CD4-positive, alpha-beta T cell (primary cell): ENCODE measurements at regions not wholly inside any gene's neighbourhood (a gene's known extent, or its start where the extent isn't known, plus 50 kb on each side); places are given as distances from the start of the nearest gene placed in this dataset.

ENCODE experiments used
- ATAC-seq: fragments of 200-7000 bp; cut with Tn5 transposase; one replicate; pipeline ENCODE4 v1.10.0; 2022; ENCODE audit warnings: mild to moderate bottlenecking; ENCODE audit not compliant: poor library complexity
- CTCF ChIA-PET: fragments of 350-600 bp; sonication (Branson Sonifier 250); formaldehyde crosslinking; loops from one replicate; lab custom pipeline; 2021; ENCODE audit warnings: antibody characterized with exemption, inconsistent platforms; lab: Charles Lee
- POLR2A ChIA-PET: fragments of 350-600 bp; sonication (Branson Sonifier 250); formaldehyde crosslinking; loops from one replicate; lab custom pipeline; 2021; ENCODE audit warnings: antibody characterized with exemption, inconsistent platforms; lab: Charles Lee
- DNase-seq, 14 experiments: peaks; one replicate each; pipeline ENCODE4 v3.0.0-alpha.2; 2013 to 2020; ENCODE audit warnings: mixed read lengths in 2 of 14
- H3K27ac ChIP-seq, 2 donors: one replicate each; pipeline versions ENCODE4 v1.5.1 to v1.7.0; 2013; ENCODE audit warnings: low read length in 2 of 2, low read depth in 1 of 2, mild to moderate bottlenecking in 1 of 2
- H3K27me3 ChIP-seq, 2 experiments: 1 replicate in 1 of 2; 2 replicates in 1 of 2; pipeline versions ENCODE4 v1.6.1 to v1.7.0; 2013; ENCODE audit warnings: low read length in 2 of 2, control low read depth in 1 of 2, mild to moderate bottlenecking in 1 of 2, moderate library complexity in 1 of 2; ENCODE audit not compliant: insufficient read depth in 2 of 2, control insufficient read depth in 1 of 2
- H3K36me3 ChIP-seq: one replicate; pipeline ENCODE4 v1.6.1; 2013; ENCODE audit warnings: low read length, control low read depth; ENCODE audit not compliant: insufficient read depth
- H3K4me1 ChIP-seq: one replicate; pipeline ENCODE4 v1.6.1; 2013; ENCODE audit warnings: low read length, control low read depth; ENCODE audit not compliant: insufficient read depth
- H3K4me3 ChIP-seq: one replicate; pipeline ENCODE4 v1.5.1; 2013; ENCODE audit warnings: mild to moderate bottlenecking, low read length, moderate library complexity
- H3K9me3 ChIP-seq, 2 experiments: 1 replicate in 1 of 2; 2 replicates in 1 of 2; pipeline versions ENCODE4 v1.6.1 to v1.7.0; 2013; ENCODE audit warnings: low read length in 2 of 2, mild to moderate bottlenecking in 2 of 2, control low read depth in 1 of 2, moderate library complexity in 1 of 2; ENCODE audit not compliant: control insufficient read depth in 1 of 2, insufficient read depth in 1 of 2
- H3K27ac Mint-ChIP-seq: one replicate; pipeline ENCODE4 v1.8.0; 2020; ENCODE audit warnings: mixed read lengths
- H3K27me3 Mint-ChIP-seq: one replicate; pipeline ENCODE4 v1.8.0; 2021; ENCODE audit warnings: mixed read lengths
- H3K36me3 Mint-ChIP-seq: one replicate; pipeline ENCODE4 v1.8.0; 2021; ENCODE audit warnings: low read depth, mixed read lengths
- H3K4me1 Mint-ChIP-seq: one replicate; pipeline ENCODE4 v1.8.0; 2021; ENCODE audit warnings: low read depth, mixed read lengths
- H3K4me3 Mint-ChIP-seq: one replicate; pipeline ENCODE4 v1.8.0; 2020; ENCODE audit warnings: mild to moderate bottlenecking, mixed read lengths
- H3K9me3 Mint-ChIP-seq: one replicate; pipeline ENCODE4 v1.8.0; 2020; ENCODE audit warnings: mixed read lengths
- intact Hi-C, 2 experiments: fragments of 100-400 bp; cut with DNase I in 1 of 2; cut with micrococcal nuclease in 1 of 2; formaldehyde crosslinking; loops; one replicate each; pipeline versions ENCODE4 v1.15.1 to v1.9.0; 2023 to 2025; cut with DNase I, micrococcal nuclease
- TF ChIP-seq, protein P1 (sequence below): fragments of 200-600 bp; IDR thresholded peaks from one replicate; pipeline ENCODE4 v1.8.0; 2022; ENCODE audit warnings: antibody characterized with exemption, mild to moderate bottlenecking

DNA sequence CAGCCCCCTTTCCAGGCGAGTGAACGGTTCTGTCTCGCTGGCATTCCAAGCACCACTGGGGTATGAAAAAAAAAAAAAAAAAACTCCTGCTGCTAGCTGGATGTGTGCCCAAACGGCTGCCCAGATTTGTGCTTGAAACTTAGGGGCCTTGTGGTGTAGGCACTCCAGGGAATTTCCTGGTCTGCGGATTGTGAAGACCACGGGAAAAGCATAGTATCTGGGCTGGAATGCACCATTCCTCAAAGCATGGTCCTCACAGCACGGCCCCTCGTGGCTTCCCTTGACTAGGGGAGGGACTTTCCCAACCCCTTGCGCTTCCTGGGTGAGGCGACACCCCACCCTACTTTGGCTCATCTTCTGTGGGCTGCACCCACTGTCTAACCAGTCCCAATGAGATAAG, 516.8 kb upstream of the FAM241A start:
- no peaks in the 10 kb centered on the region for H3K36me3 ChIP-seq
- CTCF ChIA-PET = no interaction called here
- no peak for ATAC-seq

DNA sequence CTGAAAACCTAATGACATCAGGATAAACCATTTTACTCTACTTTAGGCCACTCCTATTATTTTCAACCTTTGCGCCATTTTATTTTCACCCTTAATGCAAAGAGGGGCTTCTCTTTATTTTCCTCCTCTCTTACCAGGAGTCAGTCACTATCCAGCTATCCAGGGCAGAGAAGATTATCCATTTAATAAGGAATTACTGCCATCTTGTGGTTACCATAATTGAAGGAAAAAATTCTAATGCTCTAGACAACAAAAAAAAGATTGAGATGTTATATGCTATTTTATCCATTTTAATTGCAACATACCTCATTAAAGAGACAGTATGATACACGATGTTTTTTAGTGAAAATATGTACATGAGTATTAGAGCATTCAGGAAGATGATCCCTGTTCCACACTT, 514.5 kb upstream of the FAM241A start:
- no peaks in the 10 kb centered on the region for H3K36me3 Mint-ChIP-seq

More for the DNA sequence above, 516.8 kb upstream of the FAM241A start:
- Histone ChIP-seq H3K27ac (no peak overlapping the region), H3K27me3 (no peaks in the 10 kb centered on the region), H3K4me3 (no peak overlapping the region), H3K9me3 (peaks cover 0 to 13% of the 10 kb centered on the region in 2 experiments), H3K4me1 (no peaks in the 10 kb centered on the region)
- POLR2A ChIA-PET = no interaction called here
- peaks cover under 1% of the 10 kb centered on the region for H3K9me3 Mint-ChIP-seq
- H3K27ac Mint-ChIP-seq = no peak overlapping the region
- H3K36me3 Mint-ChIP-seq = no peaks in the 10 kb centered on the region
- intact Hi-C loops = no loop called here
- DNase-seq = no peak
- no peaks in the 10 kb centered on the region for H3K27me3 Mint-ChIP-seq
- no peak overlapping the region for H3K4me3 Mint-ChIP-seq
- no peaks in the 10 kb centered on the region for H3K4me1 Mint-ChIP-seq
- TF ChIP-seq, protein P1, sequence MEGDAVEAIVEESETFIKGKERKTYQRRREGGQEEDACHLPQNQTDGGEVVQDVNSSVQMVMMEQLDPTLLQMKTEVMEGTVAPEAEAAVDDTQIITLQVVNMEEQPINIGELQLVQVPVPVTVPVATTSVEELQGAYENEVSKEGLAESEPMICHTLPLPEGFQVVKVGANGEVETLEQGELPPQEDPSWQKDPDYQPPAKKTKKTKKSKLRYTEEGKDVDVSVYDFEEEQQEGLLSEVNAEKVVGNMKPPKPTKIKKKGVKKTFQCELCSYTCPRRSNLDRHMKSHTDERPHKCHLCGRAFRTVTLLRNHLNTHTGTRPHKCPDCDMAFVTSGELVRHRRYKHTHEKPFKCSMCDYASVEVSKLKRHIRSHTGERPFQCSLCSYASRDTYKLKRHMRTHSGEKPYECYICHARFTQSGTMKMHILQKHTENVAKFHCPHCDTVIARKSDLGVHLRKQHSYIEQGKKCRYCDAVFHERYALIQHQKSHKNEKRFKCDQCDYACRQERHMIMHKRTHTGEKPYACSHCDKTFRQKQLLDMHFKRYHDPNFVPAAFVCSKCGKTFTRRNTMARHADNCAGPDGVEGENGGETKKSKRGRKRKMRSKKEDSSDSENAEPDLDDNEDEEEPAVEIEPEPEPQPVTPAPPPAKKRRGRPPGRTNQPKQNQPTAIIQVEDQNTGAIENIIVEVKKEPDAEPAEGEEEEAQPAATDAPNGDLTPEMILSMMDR = no peak

DNA sequence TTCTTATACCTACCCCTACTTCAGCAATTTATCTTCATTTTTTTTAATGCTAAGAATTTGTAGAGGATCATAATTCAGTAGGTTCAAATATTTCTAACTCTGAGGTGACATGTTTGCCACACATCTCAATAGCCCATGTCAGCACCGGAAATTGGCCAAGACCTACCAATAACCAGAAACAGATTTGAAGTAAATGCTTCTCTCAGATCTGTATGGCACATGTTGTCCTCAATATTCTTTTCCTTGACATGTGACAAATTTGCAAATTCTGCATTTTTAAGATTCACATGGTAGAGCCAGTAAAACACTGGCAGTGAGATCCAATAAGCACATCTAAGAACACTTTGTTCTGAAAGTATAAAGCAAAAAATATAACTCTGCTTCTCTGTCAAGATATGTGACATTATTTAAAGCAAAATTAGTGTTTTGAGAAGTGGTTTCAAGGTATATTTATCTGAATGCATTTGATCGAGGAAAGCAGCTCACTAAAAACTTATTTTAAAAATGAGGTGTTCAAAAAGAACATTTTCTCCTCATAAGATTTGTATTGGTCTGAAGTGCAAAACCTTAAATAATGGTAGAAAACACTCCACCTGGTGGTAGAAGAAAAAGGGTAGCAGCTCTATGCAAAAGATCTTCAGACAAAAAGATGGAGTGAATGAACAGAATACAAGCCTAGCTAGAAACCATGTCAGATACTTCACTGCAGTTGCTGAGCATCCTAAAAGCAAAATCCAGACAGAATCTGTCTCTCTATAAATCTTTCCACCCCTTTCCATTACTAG, 513.8 kb upstream of the FAM241A start:
- Mint-ChIP-seq H3K36me3 (no peaks in the 10 kb centered on the region), H3K9me3 (no peaks in the 10 kb centered on the region), H3K4me3 (no peak overlapping the region), H3K27me3 (no peaks in the 10 kb centered on the region), H3K4me1 (no peaks in the 10 kb centered on the region), H3K27ac (no peak overlapping the region)
- ATAC-seq (no peak), DNase-seq (no peak)
- intact Hi-C loops = no loop called here
- Histone ChIP-seq H3K27me3 (no peaks in the 10 kb centered on the region), H3K27ac (no peak overlapping the region), H3K4me3 (no peak overlapping the region), H3K9me3 (peaks cover 0 to 13% of the 10 kb centered on the region in 2 experiments), H3K36me3 (no peaks in the 10 kb centered on the region), H3K4me1 (no peaks in the 10 kb centered on the region)
- TF ChIP-seq, protein P1 = no peak
- ChIA-PET POLR2A (no interaction called here), CTCF (interaction anchor here (0.6 kb wide), 1 partner anchor 30 kb away, joined by 3 read pairs; no protein-coding TSS in a partner anchor)

More for the DNA sequence above, 514.5 kb upstream of the FAM241A start:
- ChIA-PET POLR2A (no interaction called here), CTCF (no interaction called here)
- Histone ChIP-seq H3K27me3 (no peaks in the 10 kb centered on the region), H3K4me3 (no peak overlapping the region), H3K36me3 (no peaks in the 10 kb centered on the region), H3K27ac (no peak overlapping the region), H3K4me1 (no peaks in the 10 kb centered on the region), H3K9me3 (peaks cover 0 to 13% of the 10 kb centered on the region in 2 experiments)
- Mint-ChIP-seq H3K27ac (no peak overlapping the region), H3K27me3 (no peaks in the 10 kb centered on the region), H3K4me3 (no peak overlapping the region), H3K9me3 (no peaks in the 10 kb centered on the region), H3K4me1 (no peaks in the 10 kb centered on the region)
- ATAC-seq (no peak), DNase-seq (no peak)
- TF ChIP-seq, protein P1 = no peak
- intact Hi-C loops = no loop called here
